T1000 (cell line): ENCODE measurements at regions not wholly inside any gene's neighbourhood (a gene's known extent, or its start where the extent isn't known, plus 50 kb on each side); places are given as distances from the start of the nearest gene placed in this dataset.
"Not testable (repeated sequence)": the region's sequence is repeated elsewhere in the genome, so short reads cannot be mapped to it uniquely, and the experiment has no call there.

Source experiments
- DNase-seq: peaks from one replicate; lab custom pipeline; 2025; ENCODE audit warnings: mixed read lengths; lab: John Stamatoyannopoulos, UW

DNA sequence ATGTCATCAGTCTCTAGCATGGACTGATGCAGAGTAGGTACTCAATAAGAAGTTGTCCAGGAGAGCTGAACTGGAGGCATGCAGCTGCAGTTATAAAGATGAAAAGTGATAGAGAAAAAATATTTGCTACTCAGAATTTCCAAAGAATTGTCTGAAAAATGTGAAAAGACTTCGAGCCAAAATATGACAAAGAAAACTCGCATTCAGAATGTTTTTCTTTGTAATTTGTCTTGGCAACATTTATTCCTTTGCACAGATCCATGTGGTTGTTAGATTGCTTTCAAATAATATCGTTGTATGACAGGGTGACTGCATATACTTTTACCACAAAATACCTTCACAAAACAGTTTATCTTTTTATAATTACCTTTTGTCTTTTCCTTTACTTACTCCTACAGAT, 128.0 kb upstream of the SLC4A4 start:
- DNase-seq, result no peak

DNA sequence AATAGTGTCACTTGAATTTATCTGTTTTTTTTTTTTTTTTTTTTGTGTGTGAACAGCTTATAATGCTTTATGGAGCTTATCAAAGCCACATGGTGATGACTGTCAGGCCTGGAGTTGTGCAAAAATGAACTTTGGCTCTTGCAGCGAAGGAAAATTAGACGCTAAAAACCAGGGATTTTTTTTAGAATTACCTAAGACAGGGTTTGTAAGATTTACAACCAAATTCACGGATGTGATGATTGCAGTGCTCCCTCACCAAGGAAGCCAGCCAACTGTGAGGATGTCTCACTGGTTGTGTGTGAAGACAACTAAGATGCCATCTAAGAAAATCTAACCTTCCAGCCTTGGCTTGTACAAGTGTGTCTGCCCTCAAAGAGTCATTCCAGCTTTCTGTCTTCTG, 127.1 kb upstream of the SLC4A4 start:
- DNase-seq, result no peak

DNA sequence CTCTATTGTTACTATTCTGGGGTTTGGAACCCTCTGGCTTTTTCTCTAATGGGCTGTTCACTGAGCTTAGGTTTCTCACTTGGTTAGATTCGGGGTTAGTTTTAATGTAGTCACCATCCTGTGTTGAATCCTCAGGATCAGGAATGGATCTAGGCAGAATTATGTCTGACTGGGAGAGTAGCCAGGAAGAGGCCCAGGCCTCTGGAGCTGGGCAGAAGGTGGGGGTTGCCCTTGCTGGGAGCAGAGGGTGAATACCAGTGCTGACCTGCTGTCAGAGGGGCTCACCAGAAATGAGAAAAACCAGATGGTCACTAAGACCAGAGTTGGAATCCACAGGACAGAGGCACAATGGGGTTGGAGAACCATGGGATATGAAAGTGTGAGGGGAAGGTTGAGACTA, 126.6 kb upstream of the SLC4A4 start:
- no peak for DNase-seq

DNA sequence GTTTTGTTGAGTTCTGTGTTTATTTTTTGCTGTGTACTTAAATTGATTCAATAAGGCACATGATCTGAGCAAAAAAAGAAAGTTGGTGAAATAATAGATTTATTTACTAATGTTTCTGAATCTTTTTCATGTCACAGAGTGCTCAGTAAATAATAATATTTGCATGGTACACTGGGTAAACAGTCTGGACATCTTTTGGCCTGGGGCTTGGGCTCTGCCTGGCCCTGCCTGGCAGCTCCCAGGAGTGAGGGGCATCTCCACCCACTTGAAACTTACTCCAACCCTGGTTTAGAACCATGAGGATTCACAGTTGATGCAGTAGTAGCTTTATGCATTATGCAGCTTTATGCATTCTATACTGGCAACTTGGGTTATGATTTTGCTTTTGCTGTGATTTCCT, 124.2 kb upstream of the SLC4A4 start:
- DNase-seq, result no peak

DNA sequence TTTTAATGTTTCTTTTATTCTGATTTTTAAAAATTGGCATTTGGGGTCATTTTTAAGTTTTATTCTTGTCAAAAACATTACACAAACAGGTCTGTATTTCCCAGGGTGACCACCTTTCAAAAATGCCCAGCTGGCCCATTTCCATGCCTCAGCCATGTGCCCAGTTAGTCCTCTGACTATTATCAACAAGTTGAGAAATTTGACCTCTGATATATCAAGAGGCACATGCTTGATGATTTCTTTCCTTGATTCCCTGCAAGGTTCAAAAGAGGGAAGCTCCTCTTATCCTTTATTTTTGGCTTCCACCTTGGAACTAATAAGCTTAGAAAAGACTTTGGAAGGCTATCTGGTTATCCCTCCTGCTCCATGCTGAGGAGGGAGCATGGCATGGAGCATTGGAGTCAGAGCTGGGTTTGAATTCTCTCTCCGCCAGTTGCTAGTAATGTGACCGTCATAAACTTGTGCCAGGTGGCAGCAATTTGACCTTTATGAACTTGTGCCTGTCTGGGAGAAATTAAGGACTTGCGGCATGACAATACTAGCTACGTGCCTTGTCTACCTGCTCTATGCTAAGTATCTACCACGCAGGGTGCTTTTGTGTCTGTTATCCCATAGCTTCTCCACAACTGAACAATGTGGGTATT, 122.4 kb upstream of the SLC4A4 start:
- no peak for DNase-seq

DNA sequence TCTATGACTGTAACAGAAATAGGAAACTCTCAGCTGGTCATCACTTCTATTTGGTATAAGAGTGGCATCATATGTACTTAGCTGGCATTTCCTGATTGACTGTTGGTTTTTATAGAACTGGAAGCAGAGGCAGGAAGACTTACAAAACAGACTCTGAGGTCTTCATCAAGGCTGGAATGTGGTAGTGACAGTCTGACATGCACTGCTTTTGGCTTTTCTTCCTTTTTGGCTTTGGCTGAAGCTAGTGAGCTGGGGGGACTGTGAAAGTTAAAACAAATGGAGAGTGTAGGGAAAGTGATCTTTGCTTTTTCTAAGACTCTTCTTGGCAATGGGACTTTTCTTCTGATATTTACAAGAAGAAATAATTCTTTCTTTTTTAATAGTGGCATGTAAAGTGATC, 121.1 kb upstream of the SLC4A4 start:
- DNase-seq, result no peak

DNA sequence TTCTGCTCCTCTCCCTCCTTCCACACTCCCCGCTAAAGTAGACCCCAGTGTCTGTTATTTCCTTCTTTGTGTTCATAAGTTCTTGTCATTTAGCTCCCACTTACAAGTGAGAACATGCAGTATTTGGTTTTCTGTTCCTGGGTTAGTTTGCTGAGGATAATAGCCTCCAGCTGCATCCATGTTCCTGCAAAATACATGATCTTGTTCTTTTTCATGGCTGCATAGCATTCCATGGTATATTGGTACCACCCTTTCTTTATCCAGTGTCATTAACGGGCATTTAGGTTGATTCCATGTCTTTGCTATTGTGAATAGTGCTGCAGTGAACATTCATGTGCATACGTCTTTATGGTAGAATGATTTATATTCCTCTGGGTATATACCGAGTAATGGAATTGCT, 118.0 kb upstream of the SLC4A4 start:
- DNase-seq, result not testable (repeated sequence)

DNA sequence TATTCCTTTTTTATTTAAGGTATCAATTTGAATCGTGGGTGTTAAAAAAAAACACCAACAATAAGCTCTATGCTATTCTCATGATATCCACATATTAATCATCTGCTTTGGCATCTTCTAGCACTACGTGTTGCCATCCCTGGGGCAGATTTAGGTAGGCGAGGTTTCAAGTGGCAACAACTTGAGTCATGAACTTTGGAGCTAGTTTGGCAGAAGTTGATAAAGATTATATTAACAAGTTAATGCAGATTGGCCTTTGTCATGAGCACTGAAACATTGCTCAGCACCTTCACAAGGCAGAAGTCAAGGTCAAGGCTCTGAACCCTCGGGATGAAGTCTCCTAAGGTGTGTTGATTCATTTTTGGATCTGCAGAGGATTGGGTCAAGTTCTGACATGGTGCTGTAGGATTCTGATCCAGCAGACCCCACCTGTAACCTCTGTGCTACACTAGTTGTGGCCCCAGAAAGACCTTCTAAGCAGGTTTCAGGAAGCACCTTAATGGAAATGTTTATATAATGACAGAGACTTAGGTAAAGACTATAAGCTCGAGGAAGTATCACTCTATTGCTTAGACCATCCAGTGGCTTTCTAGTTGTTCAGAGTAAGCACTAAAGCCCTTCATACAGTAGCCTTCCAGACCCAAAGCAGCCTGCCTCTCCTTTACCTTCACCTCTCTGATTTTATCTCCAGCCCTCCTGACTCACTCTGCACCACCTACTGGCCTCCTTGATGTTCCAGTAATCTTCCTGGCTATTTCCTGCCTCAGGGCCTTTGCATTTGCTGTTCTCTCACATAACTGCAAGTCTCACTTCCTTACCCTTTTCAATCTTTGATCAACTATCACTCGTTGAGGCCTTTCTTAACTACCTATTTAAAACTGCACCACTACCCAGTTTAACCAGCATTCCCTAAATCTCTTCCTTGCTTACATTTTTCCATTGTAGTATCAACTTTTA, 117.0 kb upstream of the SLC4A4 start:
- no peak for DNase-seq

DNA sequence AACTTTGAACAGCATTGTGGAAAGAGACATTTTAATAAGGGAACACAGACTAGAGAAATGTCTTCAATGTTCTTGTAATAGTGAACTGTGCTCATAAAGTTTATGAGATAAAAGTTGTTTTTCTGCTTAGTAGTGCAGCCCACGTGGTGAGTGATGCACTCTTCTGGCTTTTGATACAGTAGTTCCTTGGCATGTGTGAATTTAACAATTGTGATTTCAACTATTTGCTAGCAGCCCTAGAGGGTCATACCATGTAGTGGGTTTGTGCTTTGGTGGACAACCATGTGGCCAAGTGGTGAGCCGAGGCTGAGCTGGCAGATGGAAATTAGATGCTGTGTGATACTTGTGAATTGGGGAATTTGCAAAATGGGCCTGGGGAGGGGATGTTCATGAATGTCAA, 116.2 kb upstream of the SLC4A4 start:
- DNase-seq, result no peak

DNA sequence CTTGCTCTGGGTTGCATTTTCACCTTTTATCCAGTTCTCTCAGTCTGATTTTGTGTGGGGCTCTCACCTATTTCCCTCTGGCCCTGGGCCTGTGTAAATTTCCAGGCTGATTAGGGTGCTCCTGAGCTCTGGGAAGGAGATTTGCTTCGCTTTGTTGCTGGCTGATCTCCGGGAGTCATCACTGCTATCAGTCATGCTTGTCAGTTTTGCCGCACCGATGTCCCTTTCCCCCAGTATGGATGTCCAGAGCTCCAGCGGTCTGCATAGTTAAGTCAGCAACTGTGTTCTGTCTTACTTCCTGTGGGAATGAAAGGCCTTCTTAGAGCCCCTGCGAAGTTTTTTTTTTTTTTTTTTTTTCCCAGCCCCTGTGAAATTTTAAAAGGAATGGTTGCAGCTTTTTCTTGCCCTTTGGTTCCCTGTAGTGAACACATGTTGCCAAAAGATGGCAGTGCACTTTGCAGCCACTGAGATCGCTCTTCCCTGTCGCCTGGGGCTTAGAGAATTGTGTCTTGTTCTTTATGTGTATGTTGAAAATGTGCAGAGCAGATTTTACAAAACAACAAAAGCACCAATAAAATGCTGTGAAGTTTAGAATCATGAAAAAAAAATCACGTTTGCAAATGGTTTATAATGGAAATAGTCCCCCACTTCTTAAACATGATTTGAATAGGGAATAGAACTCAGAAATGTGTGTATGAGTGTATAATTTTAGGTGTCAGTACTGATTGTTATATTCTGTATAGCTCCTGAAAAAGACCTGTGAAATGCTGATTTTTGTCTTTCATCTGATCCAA, 109.1 kb upstream of the SLC4A4 start:
- no peak for DNase-seq

DNA sequence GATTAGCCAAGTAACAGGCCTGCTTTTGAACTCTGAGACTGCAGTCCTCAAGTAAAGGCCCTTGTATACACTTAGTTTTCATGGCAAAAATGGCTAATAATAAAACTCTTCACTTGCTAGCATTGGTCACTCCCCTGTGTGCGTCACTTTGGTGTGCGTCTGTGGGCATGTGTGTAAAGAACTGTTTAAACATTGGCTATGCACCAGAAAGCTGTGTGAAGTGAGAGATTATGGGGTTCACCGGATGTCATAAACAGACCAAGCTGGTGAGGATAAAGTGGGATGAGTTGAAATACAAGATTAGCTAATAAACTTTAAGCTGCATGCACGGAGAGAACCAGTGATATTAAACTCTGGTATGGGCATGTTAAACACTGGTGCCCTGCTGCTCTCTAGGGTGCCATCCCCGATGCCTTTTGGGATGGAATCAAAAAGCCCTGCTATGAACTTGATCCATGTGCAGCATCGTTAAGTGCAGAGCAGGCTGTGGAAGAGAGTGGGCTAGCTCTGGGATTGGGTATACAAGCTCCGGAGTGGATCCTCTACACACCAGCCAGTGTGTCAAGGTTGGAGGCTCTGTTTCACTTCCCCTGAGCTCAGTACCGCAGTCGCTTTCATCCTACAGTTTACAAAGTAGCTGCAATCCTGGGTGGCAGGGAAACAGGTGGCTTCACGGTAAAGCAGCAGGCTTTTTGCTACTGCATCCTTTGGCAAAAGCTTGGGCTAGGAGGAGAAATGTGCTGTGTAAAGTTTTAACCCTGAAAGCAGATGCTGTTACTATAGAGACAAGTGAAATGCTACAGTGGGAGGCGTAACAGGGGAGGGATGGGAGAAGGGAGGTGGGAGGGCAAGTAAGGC, 108.3 kb upstream of the SLC4A4 start:
- DNase-seq, result no peak

DNA sequence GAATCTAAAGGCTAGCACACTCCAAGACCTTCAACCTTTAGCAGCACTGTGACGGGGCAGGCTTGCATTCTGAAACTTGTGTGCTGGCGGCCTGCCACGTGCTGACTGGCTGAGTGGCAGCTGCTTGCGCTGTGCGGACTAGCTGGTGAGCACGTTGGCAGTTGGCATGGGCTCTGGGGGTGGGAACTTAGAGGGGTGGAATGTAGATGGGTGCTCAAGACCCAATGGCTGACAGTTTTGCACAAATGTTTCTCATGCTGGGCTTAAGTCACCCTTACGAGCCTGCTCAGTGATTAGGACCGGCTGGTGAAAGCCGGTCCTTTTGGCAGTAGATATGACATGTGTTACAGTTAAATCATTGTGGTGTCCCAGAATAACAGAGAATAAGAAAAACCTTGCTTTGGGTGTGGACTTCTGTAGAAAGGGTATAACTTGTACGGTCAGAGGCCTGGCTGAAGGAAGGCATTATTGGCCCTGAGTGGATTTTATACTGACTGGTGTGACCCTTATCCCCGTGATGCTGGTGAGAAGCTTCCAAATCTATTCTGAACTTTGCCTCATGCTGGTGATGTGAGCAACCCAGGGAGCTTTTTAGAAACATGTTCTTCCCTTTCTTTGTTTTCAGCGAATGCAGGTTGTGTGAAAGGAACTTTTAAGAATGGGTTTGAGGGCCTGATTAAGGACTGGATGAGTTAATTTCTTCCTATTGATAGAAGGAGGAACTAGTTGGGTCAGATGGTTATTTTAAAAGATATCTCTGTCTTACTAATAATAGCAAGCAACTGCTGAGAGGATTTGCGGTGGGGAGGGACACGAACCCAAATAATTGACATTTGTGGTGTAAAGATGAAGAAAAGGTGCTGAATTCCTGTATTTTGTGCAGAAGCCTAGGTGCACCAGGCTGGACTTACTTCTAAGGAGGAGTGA, 107.4 kb upstream of the SLC4A4 start:
- DNase-seq, result no peak

DNA sequence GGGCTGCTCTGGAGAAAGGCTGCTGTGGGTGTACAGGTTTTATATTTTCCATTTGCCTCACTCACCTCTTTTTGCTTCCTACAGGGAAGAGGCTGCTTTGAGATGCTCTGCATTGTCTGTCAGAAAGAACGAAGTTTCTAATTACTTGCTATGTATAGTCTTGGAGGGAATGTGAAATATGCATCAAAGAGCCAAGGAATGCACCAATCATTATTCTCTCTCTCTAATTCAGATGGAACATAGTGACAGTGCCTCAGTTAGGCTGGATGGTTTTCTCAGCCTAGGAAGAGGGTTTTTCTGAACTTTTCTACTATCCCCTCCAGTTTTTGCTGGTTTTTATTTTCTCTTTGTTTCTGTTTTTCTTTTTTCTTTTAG, 106.8 kb upstream of the SLC4A4 start:
- no peak for DNase-seq

DNA sequence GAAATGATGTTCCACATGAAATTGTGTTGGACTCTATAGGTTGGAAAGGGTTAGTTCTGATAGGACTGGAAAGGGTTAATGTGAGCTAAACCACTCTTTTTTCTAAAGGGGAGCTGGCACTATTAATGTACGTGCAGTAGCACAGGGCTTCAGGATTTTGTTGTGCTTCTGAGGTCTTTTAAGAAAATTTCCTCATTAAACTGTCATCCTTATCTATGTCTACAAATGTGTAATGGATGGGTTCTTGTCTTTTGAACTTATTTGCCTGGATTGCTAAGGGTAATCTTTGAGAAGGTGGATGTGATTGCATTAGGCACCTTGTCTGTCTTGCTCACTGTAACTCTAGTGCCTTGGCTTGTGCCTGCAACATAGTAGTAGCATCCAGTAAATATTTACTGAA, 106.0 kb upstream of the SLC4A4 start:
- DNase-seq, result no peak

DNA sequence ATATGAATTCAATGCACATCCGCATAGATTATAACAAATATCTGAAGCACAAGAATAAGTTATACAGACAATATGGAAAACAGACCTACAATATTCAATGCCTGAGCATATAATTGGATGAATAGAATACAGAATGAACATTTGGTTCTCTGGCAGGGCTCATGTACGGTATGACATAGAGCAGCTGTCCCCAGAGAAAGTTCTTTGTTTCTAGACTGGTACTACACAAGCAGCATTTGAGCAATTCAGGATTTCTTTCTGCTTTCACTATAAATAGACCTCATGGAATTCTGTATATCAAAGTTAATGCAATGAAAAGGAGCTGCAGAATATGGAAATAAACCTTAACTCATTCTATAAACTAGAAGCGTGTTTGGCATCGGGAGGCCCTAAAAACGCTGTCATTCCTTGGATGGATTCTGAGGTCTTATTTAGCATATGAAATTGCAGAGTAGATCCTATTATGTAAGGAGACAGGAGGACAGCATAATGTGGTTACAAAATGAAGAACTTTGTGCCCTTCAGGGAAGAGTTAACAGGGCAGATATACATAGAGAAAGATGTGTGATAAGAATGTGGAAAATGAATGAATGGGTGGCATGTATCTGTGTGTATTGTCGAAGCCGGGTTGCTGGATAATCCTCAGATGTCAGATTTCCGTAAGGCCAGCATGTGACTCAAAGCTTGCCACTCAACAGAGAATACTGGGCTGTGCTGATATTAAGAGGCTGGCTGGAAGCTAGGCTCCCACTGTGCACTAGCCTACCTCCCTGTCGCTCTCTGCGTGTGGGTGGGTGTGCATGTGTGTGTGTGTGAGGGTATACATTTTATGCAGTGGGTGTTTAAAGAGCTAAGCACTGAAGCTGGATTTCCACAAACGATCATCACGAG, 103.3 kb upstream of the SLC4A4 start:
- no peak for DNase-seq

DNA sequence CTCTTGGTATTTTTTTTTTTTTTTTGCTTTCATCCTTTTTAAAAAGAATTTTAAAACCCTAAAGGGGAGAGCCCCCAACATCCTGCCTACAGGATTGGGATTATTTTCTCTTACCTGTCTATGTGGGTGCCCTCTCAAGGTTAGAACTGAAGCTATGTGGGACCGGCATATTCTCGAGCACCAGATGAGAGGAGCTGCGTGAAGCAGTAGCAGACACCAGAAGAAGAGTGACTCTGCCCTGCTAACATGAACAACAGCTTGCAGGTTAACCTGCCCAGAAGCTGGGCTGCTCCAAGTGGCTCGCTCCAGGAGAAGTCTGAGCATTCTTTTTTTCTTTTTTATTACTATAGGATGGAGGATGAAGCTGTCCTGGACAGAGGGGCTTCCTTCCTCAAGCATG, 102.6 kb upstream of the SLC4A4 start:
- DNase-seq, result no peak

DNA sequence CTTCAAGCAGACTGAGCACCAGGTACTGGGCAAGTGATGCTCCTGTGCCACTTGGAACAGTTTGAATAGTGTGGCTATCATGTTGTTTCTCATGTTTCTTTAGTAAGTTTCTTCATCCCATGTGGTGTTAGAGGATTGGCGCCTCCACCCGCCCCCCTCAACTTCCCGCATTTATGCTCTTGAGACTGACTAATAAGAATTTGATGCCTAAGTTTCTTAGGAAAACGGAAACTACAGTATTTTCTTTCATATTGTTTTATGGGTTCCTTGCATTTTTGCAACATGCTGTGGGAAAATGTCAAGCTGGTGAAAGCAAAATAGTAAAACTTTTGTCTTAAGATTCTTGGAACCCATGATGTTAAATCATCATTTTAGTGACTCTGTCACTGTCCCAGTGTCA, 101.2 kb upstream of the SLC4A4 start:
- no peak for DNase-seq

DNA sequence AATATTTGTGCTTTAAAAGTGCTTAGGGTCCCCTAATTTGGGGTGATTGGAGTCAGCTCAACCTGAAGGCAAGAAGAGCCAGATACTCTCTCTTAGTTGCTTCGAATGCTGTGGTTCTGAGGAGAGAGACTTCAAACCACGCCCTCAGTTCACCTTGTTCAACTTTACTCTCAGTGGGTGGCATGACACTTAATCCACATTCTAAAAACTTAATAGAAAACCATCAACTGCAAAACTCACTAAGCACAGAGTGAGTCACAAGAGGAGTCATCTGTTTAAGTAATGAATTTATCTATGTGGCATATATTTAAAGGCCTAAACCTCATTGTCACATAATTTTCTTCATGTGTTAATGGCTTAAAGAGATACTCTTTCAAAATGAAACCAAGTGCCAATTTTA, 99.5 kb upstream of the SLC4A4 start:
- no peak for DNase-seq

DNA sequence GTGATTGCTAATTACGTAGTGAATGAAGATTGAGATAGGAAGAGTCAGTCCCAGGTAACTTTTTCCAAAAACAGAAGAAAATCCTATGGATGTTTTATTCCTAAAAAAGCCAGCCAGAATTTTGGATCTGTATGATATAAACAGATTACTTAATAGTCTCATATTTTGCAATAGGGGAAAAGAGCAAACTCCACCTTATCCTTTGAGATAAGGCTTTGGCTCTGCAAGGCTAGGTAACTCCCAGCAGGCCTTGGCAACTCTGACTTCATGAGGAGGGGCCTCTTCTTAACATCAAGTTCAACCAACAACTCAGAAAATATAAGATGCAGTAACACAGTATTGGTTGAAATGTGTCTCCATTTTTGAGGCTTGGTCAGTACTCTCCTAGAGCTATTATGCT, 98.7 kb upstream of the SLC4A4 start:
- DNase-seq, result no peak
